Mucosa of rectum (tissue), 2 donors: ENCODE measurements at regions not wholly inside any gene's neighbourhood (a gene's known extent, or its start where the extent isn't known, plus 50 kb on each side); places are given as distances from the start of the nearest gene placed in this dataset.

ENCODE experiments used
- H3K27ac ChIP-seq, 2 donors: one replicate each; pipeline ENCODE4 v1.7.0; 2013; ENCODE audit warnings: inconsistent platforms in 2 of 2, low read depth in 2 of 2, low read length in 2 of 2
- H3K27me3 ChIP-seq, 2 donors: one replicate each; pipeline ENCODE4 v1.7.0; 2013; ENCODE audit warnings: low read length in 2 of 2; ENCODE audit not compliant: control insufficient read depth in 2 of 2, insufficient read depth in 2 of 2
- H3K36me3 ChIP-seq, 2 donors: one replicate each; pipeline ENCODE4 v1.7.0; 2013; ENCODE audit warnings: low read length in 2 of 2; ENCODE audit not compliant: control insufficient read depth in 2 of 2, insufficient read depth in 2 of 2
- H3K4me1 ChIP-seq, 2 donors: one replicate each; pipeline ENCODE4 v1.7.0; 2013; ENCODE audit warnings: low read length in 2 of 2, mild to moderate bottlenecking in 1 of 2; ENCODE audit not compliant: control insufficient read depth in 2 of 2, insufficient read depth in 2 of 2
- H3K4me3 ChIP-seq, 2 donors: one replicate each; pipeline ENCODE4 v1.7.0; 2013; ENCODE audit warnings: low read length in 2 of 2
- H3K9ac ChIP-seq, 2 donors: one replicate each; pipeline ENCODE4 v1.7.0; 2013; ENCODE audit warnings: low read length in 2 of 2, low read depth in 1 of 2, mild to moderate bottlenecking in 1 of 2
- H3K9me3 ChIP-seq, 2 donors: one replicate each; pipeline ENCODE4 v1.7.0; 2013; ENCODE audit warnings: low read length in 2 of 2; ENCODE audit not compliant: control insufficient read depth in 2 of 2
- donor health status: healthy.
- donor health status: Normal muscosa, but diverticular disease.

- no peak overlapping the region for H3K27ac ChIP-seq
- no peaks in the 10 kb centered on the region for H3K9me3 ChIP-seq
- no peaks in the 10 kb centered on the region for H3K4me1 ChIP-seq
- H3K9ac ChIP-seq: no peak overlapping the region
- H3K27me3 ChIP-seq: no peaks in the 10 kb centered on the region
- H3K36me3 ChIP-seq: no peaks in the 10 kb centered on the region
- H3K4me3 ChIP-seq: no peak overlapping the region
These were observed 439.7 kb upstream of the FANCL start for GRCh38 chr2:58680755-58681310.

- H3K27me3 ChIP-seq: no peaks in the 10 kb centered on the region
These were observed 436.6 kb upstream of the FANCL start for GRCh38 chr2:58677748-58678147.

GRCh38 chr2:58671675-58672074 lies 430.6 kb upstream of the FANCL start:
- H3K36me3 ChIP-seq: no peaks in the 10 kb centered on the region
- H3K27me3 ChIP-seq: no peaks in the 10 kb centered on the region
- no peak overlapping the region for H3K9ac ChIP-seq
- H3K27ac ChIP-seq: no peak overlapping the region
- H3K4me1 ChIP-seq: no peaks in the 10 kb centered on the region
- no peaks in the 10 kb centered on the region for H3K9me3 ChIP-seq
- H3K4me3 ChIP-seq: no peak overlapping the region

More at GRCh38 chr2:58677748-58678147, 436.6 kb upstream of the FANCL start:
- no peak overlapping the region for H3K4me3 ChIP-seq
- H3K27ac ChIP-seq: no peak overlapping the region
- H3K9me3 ChIP-seq: no peaks in the 10 kb centered on the region
- H3K36me3 ChIP-seq: no peaks in the 10 kb centered on the region
- H3K9ac ChIP-seq: no peak overlapping the region
- H3K4me1 ChIP-seq: no peaks in the 10 kb centered on the region

GRCh38 chr2:58669998-58670397 lies 428.9 kb upstream of the FANCL start:
- Histone ChIP-seq H3K9ac (no peak overlapping the region), H3K9me3 (no peaks in the 10 kb centered on the region), H3K4me3 (no peak overlapping the region), H3K27me3 (no peaks in the 10 kb centered on the region), H3K4me1 (no peaks in the 10 kb centered on the region), H3K36me3 (no peaks in the 10 kb centered on the region), H3K27ac (no peak overlapping the region)

GRCh38 chr2:58667137-58667774 lies 426.1 kb upstream of the FANCL start:
- Histone ChIP-seq H3K4me1 (no peaks in the 10 kb centered on the region), H3K9me3 (no peaks in the 10 kb centered on the region), H3K27me3 (no peaks in the 10 kb centered on the region), H3K4me3 (no peak overlapping the region), H3K9ac (no peak overlapping the region), H3K27ac (no peak overlapping the region), H3K36me3 (no peaks in the 10 kb centered on the region)

GRCh38 chr2:58666323-58666970 lies 425.3 kb upstream of the FANCL start:
- no peaks in the 10 kb centered on the region for H3K36me3 ChIP-seq
- H3K27me3 ChIP-seq: no peaks in the 10 kb centered on the region
- no peaks in the 10 kb centered on the region for H3K4me1 ChIP-seq

GRCh38 chr2:58665154-58665553 lies 424.0 kb upstream of the FANCL start:
- H3K36me3 ChIP-seq: no peaks in the 10 kb centered on the region
- H3K9me3 ChIP-seq: no peaks in the 10 kb centered on the region
- H3K4me3 ChIP-seq: no peak overlapping the region
- no peak overlapping the region for H3K27ac ChIP-seq
- no peaks in the 10 kb centered on the region for H3K27me3 ChIP-seq
- no peaks in the 10 kb centered on the region for H3K4me1 ChIP-seq
- H3K9ac ChIP-seq: no peak overlapping the region

More at GRCh38 chr2:58666323-58666970, 425.3 kb upstream of the FANCL start:
- Histone ChIP-seq H3K9me3 (no peaks in the 10 kb centered on the region), H3K9ac (no peak overlapping the region), H3K4me3 (no peak overlapping the region), H3K27ac (no peak overlapping the region)

GRCh38 chr2:58664523-58665151 lies 423.5 kb upstream of the FANCL start:
- H3K9me3 ChIP-seq: no peaks in the 10 kb centered on the region
- H3K9ac ChIP-seq: no peak overlapping the region
- H3K36me3 ChIP-seq: no peaks in the 10 kb centered on the region
- no peaks in the 10 kb centered on the region for H3K27me3 ChIP-seq
- no peak overlapping the region for H3K27ac ChIP-seq
- H3K4me3 ChIP-seq: no peak overlapping the region
- no peaks in the 10 kb centered on the region for H3K4me1 ChIP-seq

GRCh38 chr2:58660046-58660445 lies 418.9 kb upstream of the FANCL start:
- no peak overlapping the region for H3K4me3 ChIP-seq
- H3K27me3 ChIP-seq: no peaks in the 10 kb centered on the region
- no peaks in the 10 kb centered on the region for H3K9me3 ChIP-seq
- H3K9ac ChIP-seq: no peak overlapping the region
- H3K4me1 ChIP-seq: no peaks in the 10 kb centered on the region
- no peaks in the 10 kb centered on the region for H3K36me3 ChIP-seq
- no peak overlapping the region for H3K27ac ChIP-seq

- H3K27me3 ChIP-seq: peaks cover 0 to 1% of the 10 kb centered on the region in 2 donors
- no peak overlapping the region for H3K27ac ChIP-seq
- no peak overlapping the region for H3K9ac ChIP-seq
- H3K9me3 ChIP-seq: no peaks in the 10 kb centered on the region
- H3K4me1 ChIP-seq: no peaks in the 10 kb centered on the region
- H3K36me3 ChIP-seq: no peaks in the 10 kb centered on the region
- no peak overlapping the region for H3K4me3 ChIP-seq
These were observed 414.0 kb upstream of the FANCL start for GRCh38 chr2:58655152-58655551.
